GM23338 (cell line): ENCODE measurements at regions not wholly inside any gene's neighbourhood (a gene's known extent, or its start where the extent isn't known, plus 50 kb on each side); places are given as distances from the start of the nearest gene placed in this dataset.

Source experiments
- EZH2 ChIP-seq: fragments of 200-600 bp; sonication (generic); IDR thresholded peaks from one replicate; pipeline ENCODE4 v1.8.0; 2017; ENCODE audit warnings: antibody characterized with exemption, mild to moderate bottlenecking, low read depth; ENCODE audit not compliant: unreplicated experiment
- EZH2phosphoT487 ChIP-seq: fragments of 200-600 bp; sonication (generic); IDR thresholded peaks from one replicate; pipeline ENCODE4 v1.8.1; 2018; ENCODE audit warnings: antibody characterized with exemption; ENCODE audit not compliant: unreplicated experiment
- POLR2AphosphoS5 ChIP-seq: IDR thresholded peaks from 2 replicates; pipeline ENCODE4 v1.6.1; 2016; ENCODE audit warnings: antibody characterized with exemption, low read depth
- TF ChIP-seq, protein P1 (sequence below), 2 experiments: fragments of 200-600 bp in 1 of 2; sonication (generic) in 1 of 2; conservative IDR thresholded peaks; 2 replicates each; pipeline versions ENCODE4 v1.5.1 to v1.6.1; 2016 to 2017; ENCODE audit warnings: antibody characterized with exemption in 2 of 2, low read depth in 2 of 2, mild to moderate bottlenecking in 2 of 2, moderate library complexity in 1 of 2

DNA sequence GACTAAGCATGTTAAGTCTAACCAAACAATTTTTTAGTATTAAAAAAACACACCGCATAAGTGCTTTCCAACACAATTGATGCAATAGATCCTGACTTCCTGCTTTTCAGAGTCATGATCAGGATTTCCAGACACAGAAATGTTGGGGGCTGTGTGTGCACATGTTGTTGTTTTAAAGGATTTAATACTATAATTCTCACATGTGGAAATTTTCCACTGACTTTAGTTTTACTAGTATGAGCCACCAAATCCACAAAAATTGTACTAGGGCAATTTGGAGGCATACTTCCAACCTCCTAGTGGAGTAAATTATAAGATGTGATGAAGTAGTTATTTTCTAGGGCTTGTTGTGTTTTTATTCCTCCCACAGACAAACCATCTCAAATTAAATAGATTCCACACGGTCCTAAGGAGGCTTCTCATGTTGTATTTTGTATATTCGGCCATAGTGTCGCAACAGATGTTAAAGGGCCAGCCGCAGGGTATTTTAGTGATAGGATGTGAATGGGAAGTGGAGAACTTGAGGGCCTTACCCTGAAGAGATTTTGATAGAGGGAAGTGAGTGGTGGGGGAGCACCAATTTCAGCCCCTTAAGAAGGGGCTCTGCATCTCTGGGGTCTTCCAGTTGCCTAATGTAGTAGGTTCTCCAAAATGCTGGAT, 108.9 kb upstream of the KLF7 start:
- TF ChIP-seq EZH2phosphoT487, result no peak
- TF ChIP-seq, protein P1, sequence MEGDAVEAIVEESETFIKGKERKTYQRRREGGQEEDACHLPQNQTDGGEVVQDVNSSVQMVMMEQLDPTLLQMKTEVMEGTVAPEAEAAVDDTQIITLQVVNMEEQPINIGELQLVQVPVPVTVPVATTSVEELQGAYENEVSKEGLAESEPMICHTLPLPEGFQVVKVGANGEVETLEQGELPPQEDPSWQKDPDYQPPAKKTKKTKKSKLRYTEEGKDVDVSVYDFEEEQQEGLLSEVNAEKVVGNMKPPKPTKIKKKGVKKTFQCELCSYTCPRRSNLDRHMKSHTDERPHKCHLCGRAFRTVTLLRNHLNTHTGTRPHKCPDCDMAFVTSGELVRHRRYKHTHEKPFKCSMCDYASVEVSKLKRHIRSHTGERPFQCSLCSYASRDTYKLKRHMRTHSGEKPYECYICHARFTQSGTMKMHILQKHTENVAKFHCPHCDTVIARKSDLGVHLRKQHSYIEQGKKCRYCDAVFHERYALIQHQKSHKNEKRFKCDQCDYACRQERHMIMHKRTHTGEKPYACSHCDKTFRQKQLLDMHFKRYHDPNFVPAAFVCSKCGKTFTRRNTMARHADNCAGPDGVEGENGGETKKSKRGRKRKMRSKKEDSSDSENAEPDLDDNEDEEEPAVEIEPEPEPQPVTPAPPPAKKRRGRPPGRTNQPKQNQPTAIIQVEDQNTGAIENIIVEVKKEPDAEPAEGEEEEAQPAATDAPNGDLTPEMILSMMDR (conservative IDR thresholded peaks at IDR 0.05; ENCODE audit: low read depth in 2 of 2), result no peak
- TF ChIP-seq POLR2AphosphoS5, result no peak
- no peak for TF ChIP-seq EZH2
